CD14-positive monocyte (primary cell): ENCODE measurements at regions not wholly inside any gene's neighbourhood (a gene's known extent, or its start where the extent isn't known, plus 50 kb on each side); places are given as distances from the start of the nearest gene placed in this dataset.

Source experiments
- DNase-seq, 3 donors: peaks; one replicate each; pipeline ENCODE4 v3.0.0-alpha.2; 2011 to 2022
- H2AFZ ChIP-seq: 2 replicates; pipeline ENCODE4 v1.6.0; 2012; ENCODE audit warnings: mild to moderate bottlenecking, low read depth, low read length, inconsistent platforms; ENCODE audit not compliant: insufficient read depth, poor library complexity, severe bottlenecking
- H3K27ac ChIP-seq, 2 donors: 1 replicate in 1 of 2; 2 replicates in 1 of 2; pipeline ENCODE4 v1.5.1; 2012 to 2013; ENCODE audit warnings: low read length in 2 of 2, control low read depth in 1 of 2, inconsistent platforms in 1 of 2, low read depth in 1 of 2, mild to moderate bottlenecking in 1 of 2
- H3K27me3 ChIP-seq, 2 donors: one replicate each; pipeline versions ENCODE4 v1.6.0 to v1.6.1; 2011 to 2013; ENCODE audit warnings: low read length in 2 of 2; ENCODE audit not compliant: control insufficient read depth in 2 of 2, insufficient read depth in 2 of 2
- H3K36me3 ChIP-seq, 2 donors: replicated peaks in 1 of 2; 1 replicate in 1 of 2; 2 replicates in 1 of 2; pipeline versions ENCODE4 v1.5.1 to v1.6.1; 2012 to 2013; ENCODE audit warnings: low read length in 2 of 2, control low read depth in 1 of 2, inconsistent platforms in 1 of 2, mild to moderate bottlenecking in 1 of 2; ENCODE audit not compliant: insufficient read depth in 2 of 2, control insufficient read depth in 1 of 2
- H3K4me1 ChIP-seq, 2 donors: 1 replicate in 1 of 2; 2 replicates in 1 of 2; pipeline versions ENCODE4 v1.5.1 to v1.6.1; 2012 to 2013; ENCODE audit warnings: low read length in 2 of 2, control low read depth in 1 of 2, inconsistent platforms in 1 of 2, mild to moderate bottlenecking in 1 of 2, moderate library complexity in 1 of 2; ENCODE audit not compliant: insufficient read depth in 2 of 2, control insufficient read depth in 1 of 2
- H3K4me2 ChIP-seq: replicated peaks from 2 replicates; pipeline ENCODE3; 2012; ENCODE audit warnings: low read length, moderate library complexity, mild to moderate bottlenecking; ENCODE audit not compliant: poor library complexity, severe bottlenecking; ENCODE audit errors: extremely low read depth
- H3K4me3 ChIP-seq, 3 experiments: fragments of 200-600 bp in 1 of 3; sonication (generic) in 1 of 3; replicated peaks in 1 of 3; 1 replicate in 2 of 3; 2 replicates in 1 of 3; pipeline ENCODE4 v1.5.1; 2011 to 2013; ENCODE audit warnings: low read length in 3 of 3, mild to moderate bottlenecking in 3 of 3, control low read depth in 2 of 3, low read depth in 2 of 3, inconsistent platforms in 1 of 3, moderate library complexity in 1 of 3
- H3K79me2 ChIP-seq: 2 replicates; pipeline ENCODE4 v1.6.0; 2012; ENCODE audit warnings: mild to moderate bottlenecking, control low read depth, inconsistent platforms, low read length, moderate library complexity; ENCODE audit not compliant: insufficient read depth
- H3K9ac ChIP-seq: 2 replicates; pipeline ENCODE4 v1.6.0; 2017; ENCODE audit warnings: low read length, mild to moderate bottlenecking; ENCODE audit not compliant: insufficient read depth, poor library complexity, severe bottlenecking
- H3K9me3 ChIP-seq, 2 donors: replicated peaks in 1 of 2; 1 replicate in 1 of 2; 2 replicates in 1 of 2; pipeline versions ENCODE4 v1.5.1 to v1.6.1; 2012 to 2013; ENCODE audit warnings: low read length in 2 of 2, control low read depth in 1 of 2; ENCODE audit not compliant: control insufficient read depth in 1 of 2, insufficient read depth in 1 of 2
- H4K20me1 ChIP-seq: 2 replicates; pipeline ENCODE4 v1.6.0; 2012; ENCODE audit warnings: mild to moderate bottlenecking, low read length, control low read depth, moderate library complexity; ENCODE audit not compliant: insufficient read depth
- H3K27ac Mint-ChIP-seq, 7 donors: one replicate each; pipeline ENCODE4 v1.8.0; 2020; ENCODE audit warnings: mild to moderate bottlenecking in 7 of 7, mixed read lengths in 7 of 7, moderate library complexity in 6 of 7, inconsistent platforms in 2 of 7
- H3K27me3 Mint-ChIP-seq, 3 donors: one replicate each; pipeline ENCODE4 v1.8.0; 2021 to 2022; ENCODE audit warnings: low read depth in 3 of 3, mild to moderate bottlenecking in 3 of 3, mixed read lengths in 3 of 3, moderate library complexity in 3 of 3, inconsistent platforms in 1 of 3
- H3K36me3 Mint-ChIP-seq, 2 donors: one replicate each; pipeline ENCODE4 v1.8.0; 2020; ENCODE audit warnings: mixed read lengths in 2 of 2, inconsistent platforms in 1 of 2, mild to moderate bottlenecking in 1 of 2
- H3K4me1 Mint-ChIP-seq: one replicate; pipeline ENCODE4 v1.8.0; 2020; ENCODE audit warnings: mild to moderate bottlenecking, mixed read lengths
- H3K4me3 Mint-ChIP-seq, 2 donors: one replicate each; pipeline ENCODE4 v1.8.0; 2020; ENCODE audit warnings: mild to moderate bottlenecking in 2 of 2, mixed read lengths in 2 of 2, moderate library complexity in 1 of 2
- H3K9me3 Mint-ChIP-seq, 7 donors: one replicate each; pipeline ENCODE4 v1.8.0; 2020 to 2022; ENCODE audit warnings: mixed read lengths in 7 of 7, mild to moderate bottlenecking in 6 of 7, moderate library complexity in 6 of 7, inconsistent platforms in 2 of 7
- CTCF ChIP-seq: fragments of 200-600 bp; IDR thresholded peaks from one replicate; pipeline ENCODE4 v1.8.0; 2022; ENCODE audit warnings: antibody characterized with exemption, mild to moderate bottlenecking
- WGBS: methylation state at CpG from one replicate; pipeline ENCODE4 v1.1.5; 2013; ENCODE audit warnings: missing lambda C conversion rate; ENCODE audit not compliant: insufficient coverage; 5-methylcytosine and 5-hydroxymethylcytosine counted together
- intact Hi-C, 2 donors: fragments of 100-400 bp; cut with micrococcal nuclease; formaldehyde crosslinking; loops; one replicate each; pipeline versions ENCODE4 v1.15.0 to v1.15.1; 2023

- H3K9me3 ChIP-seq: peaks cover 0 to 9% of the 10 kb centered on the region in 2 donors
- intact Hi-C loops: no loop called here
- no peak for TF ChIP-seq CTCF
- no peak overlapping the region for H3K4me2 ChIP-seq
- H3K9ac ChIP-seq: no peak overlapping the region
- Mint-ChIP-seq H3K9me3 (peaks cover 0 to 2% (median 1%) of the 10 kb centered on the region in 7 donors), H3K27me3 (peaks cover 13 to 21% (median 14%) of the 10 kb centered on the region in 3 donors), H3K4me1 (peaks cover 5% of the 10 kb centered on the region), H3K27ac (no peak overlapping the region), H3K36me3 (no peaks in the 10 kb centered on the region), H3K4me3 (no peak overlapping the region)
- DNase-seq: no peak
- no peak overlapping the region for H3K4me3 ChIP-seq
- no peak overlapping the region for H3K27ac ChIP-seq
- H4K20me1 ChIP-seq: no peaks in the 10 kb centered on the region
- peaks cover 0 to 5% of the 10 kb centered on the region in 2 donors for H3K4me1 ChIP-seq
- no peaks in the 10 kb centered on the region for H3K79me2 ChIP-seq
- peaks cover 0 to under 1% of the 10 kb centered on the region in 2 donors for H3K27me3 ChIP-seq
- no peak overlapping the region for H2AFZ ChIP-seq
- 98% methylated on average over 9 of the region's 15 CpGs for WGBS
- no peaks in the 10 kb centered on the region for H3K36me3 ChIP-seq
Measured at GRCh38 chr17:77825621-77826020, 132.9 kb upstream of the TNRC6C start.

GRCh38 chr17:77826132-77826873, 132.2 kb upstream of the TNRC6C start:
- peaks cover 0 to 2% (median 1%) of the 10 kb centered on the region in 7 donors for H3K9me3 Mint-ChIP-seq
- H3K36me3 ChIP-seq: no peaks in the 10 kb centered on the region
- no peaks in the 10 kb centered on the region for H3K27me3 ChIP-seq
- intact Hi-C loops: no loop called here
- peaks cover 0 to 9% of the 10 kb centered on the region in 2 donors for H3K9me3 ChIP-seq
- H3K4me3 ChIP-seq: no peak overlapping the region
- H3K4me1 ChIP-seq: peaks cover 0 to 5% of the 10 kb centered on the region in 2 donors
- H3K4me3 Mint-ChIP-seq: no peak overlapping the region
- DNase-seq: no peak
- H3K79me2 ChIP-seq: no peaks in the 10 kb centered on the region
- no peak overlapping the region for H3K27ac Mint-ChIP-seq
- 95% methylated on average over 4 of the region's 8 CpGs for WGBS
- TF ChIP-seq CTCF: no peak
- H3K4me1 Mint-ChIP-seq: peaks cover 7% of the 10 kb centered on the region
- H3K27me3 Mint-ChIP-seq: peaks cover 17 to 27% (median 17%) of the 10 kb centered on the region in 3 donors
- H4K20me1 ChIP-seq: no peaks in the 10 kb centered on the region
- no peak overlapping the region for H3K27ac ChIP-seq
- H2AFZ ChIP-seq: no peak overlapping the region
- no peak overlapping the region for H3K9ac ChIP-seq
- no peak overlapping the region for H3K4me2 ChIP-seq
- H3K36me3 Mint-ChIP-seq: no peaks in the 10 kb centered on the region
